ENCODE measurements at regions not wholly inside any gene's neighbourhood (a gene's known extent, or its start where the extent isn't known, plus 50 kb on each side); places are given as distances from the start of the nearest gene placed in this dataset.

- Histone ChIP-seq H3K9me3 (no peaks in the 10 kb centered on the region), H3K4me1 (no peaks in the 10 kb centered on the region), H3K27me3 (no peaks in the 10 kb centered on the region), H3K36me3 (no peaks in the 10 kb centered on the region), H3K4me3 (no peak overlapping the region), H3K27ac (no peak overlapping the region)
- DNase-seq (ENCODE audit: low spot score) = no peak
- TF ChIP-seq CTCF (IDR thresholded peaks at IDR 0.05) = no peak
Observed at GRCh38 chr3:30266524-30266923, 339.9 kb upstream of the TGFBR2 start.

- no peaks in the 10 kb centered on the region for H3K27me3 ChIP-seq
- no peaks in the 10 kb centered on the region for H3K9me3 ChIP-seq
- H3K36me3 ChIP-seq = no peaks in the 10 kb centered on the region
- H3K27ac ChIP-seq = no peak overlapping the region
- no peak for TF ChIP-seq CTCF (IDR thresholded peaks at IDR 0.05)
- no peak overlapping the region for H3K4me3 ChIP-seq
- no peaks in the 10 kb centered on the region for H3K4me1 ChIP-seq
- no peak for DNase-seq (ENCODE audit: low spot score)
Observed at GRCh38 chr3:30268288-30268687, 338.1 kb upstream of the TGFBR2 start.

DNA sequence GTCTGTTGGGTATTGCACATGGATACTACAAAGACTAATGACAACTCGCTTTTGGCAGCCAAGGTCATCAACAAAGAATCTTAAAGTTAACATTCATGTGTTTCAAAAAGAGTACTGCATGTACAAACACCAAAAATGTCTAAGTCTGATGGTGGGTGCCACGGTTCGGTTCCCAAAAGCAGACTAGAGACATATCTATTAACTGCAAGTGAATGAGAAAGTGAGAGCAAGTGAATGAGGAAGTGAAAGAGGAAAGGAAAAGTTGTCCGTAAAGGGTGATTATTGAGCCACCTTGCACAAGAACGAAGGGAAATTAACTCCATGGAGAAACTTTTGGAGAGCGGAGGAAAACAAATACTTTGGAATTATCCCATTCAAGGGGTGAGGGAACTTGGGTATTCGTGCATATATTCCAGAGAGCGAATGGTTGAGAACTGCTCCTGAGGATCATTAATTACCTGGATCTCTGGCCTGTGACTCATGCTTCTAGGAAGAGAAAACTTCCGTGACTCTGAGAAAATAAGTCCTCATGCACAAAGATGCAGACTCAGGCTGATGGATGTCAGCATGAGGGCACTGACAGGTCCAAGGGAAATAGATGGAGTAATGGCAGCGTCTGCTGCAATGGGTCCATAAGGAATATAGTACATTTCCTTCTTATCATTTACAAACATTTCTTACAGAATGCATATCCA is 336.5 kb upstream of the TGFBR2 start:
- no peak for DNase-seq (ENCODE audit: low spot score)
- H3K4me3 ChIP-seq = no peak overlapping the region
- TF ChIP-seq CTCF (IDR thresholded peaks at IDR 0.05) = no peak
- no peaks in the 10 kb centered on the region for H3K27me3 ChIP-seq
- H3K4me1 ChIP-seq = no peaks in the 10 kb centered on the region
- no peaks in the 10 kb centered on the region for H3K36me3 ChIP-seq
- H3K27ac ChIP-seq = no peak overlapping the region
- H3K9me3 ChIP-seq = no peaks in the 10 kb centered on the region

DNA sequence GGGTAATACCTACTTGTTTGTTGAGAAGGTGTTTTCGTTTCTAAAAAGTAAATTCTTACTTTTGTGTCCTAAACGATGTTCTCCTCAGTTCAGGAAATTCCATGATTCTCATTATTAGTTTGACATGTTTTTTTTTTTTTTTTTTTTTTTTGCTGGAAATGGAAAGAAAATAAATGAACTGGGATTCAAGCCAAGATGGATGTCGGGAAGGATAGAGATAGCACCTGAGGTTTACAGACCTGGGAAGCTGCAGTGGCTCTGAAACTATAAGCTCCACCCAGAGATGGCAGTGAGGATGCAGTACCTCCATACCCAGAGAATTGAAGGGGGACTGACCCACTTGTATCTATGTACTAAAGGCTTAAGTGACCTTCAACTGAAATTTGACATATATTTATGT is 334.6 kb upstream of the TGFBR2 start:
- Histone ChIP-seq H3K27me3 (no peaks in the 10 kb centered on the region), H3K4me3 (no peak overlapping the region), H3K4me1 (no peaks in the 10 kb centered on the region), H3K36me3 (no peaks in the 10 kb centered on the region), H3K9me3 (no peaks in the 10 kb centered on the region), H3K27ac (no peak overlapping the region)
- TF ChIP-seq CTCF (IDR thresholded peaks at IDR 0.05) = no peak
- DNase-seq (ENCODE audit: low spot score) = no peak

DNA sequence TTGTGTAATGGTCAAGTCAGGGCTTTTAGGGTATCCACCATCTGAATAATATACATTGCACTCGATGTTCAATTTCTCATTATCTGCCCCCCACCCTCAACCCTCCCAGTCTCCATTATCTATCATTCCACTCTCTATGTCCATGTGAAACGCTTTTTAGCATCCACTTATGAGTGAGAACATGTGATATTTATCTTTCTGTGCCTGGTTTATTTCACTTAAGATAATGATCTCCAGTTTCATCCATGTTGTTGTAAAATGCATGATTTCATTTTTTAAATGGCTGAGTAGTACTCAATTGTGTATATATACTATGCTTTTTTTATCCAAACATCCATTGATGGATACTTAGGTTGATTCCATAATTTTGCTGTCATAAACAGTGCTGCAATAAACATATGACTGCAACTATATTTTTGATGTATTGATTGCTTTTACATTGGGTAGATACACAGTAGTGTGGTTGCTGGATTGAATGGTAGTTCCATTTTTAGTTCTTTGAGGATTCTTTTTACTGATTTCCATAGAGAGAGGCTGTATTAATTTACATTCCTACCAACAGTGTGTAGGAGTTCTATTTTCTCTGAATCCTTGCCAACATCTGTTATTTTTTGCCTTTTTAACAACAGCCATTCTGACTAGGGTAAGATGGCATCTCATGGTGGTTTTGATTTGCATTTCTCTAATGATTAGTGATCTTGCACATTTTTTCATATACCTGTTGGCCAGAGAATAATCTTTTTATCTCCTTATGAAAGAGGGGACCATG is 332.9 kb upstream of the TGFBR2 start:
- Histone ChIP-seq H3K36me3 (no peaks in the 10 kb centered on the region), H3K4me3 (no peak overlapping the region), H3K27me3 (no peaks in the 10 kb centered on the region), H3K4me1 (no peaks in the 10 kb centered on the region), H3K9me3 (peaks cover 0 to 4% of the 10 kb centered on the region in 2 donors), H3K27ac (no peak overlapping the region)
- no peak for DNase-seq (ENCODE audit: low spot score)
- no peak for TF ChIP-seq CTCF (IDR thresholded peaks at IDR 0.05)
